ENCODE measurements at regions not wholly inside any gene's neighbourhood (a gene's known extent, or its start where the extent isn't known, plus 50 kb on each side); places are given as distances from the start of the nearest gene placed in this dataset.

GRCh38 chr18:60754413-60755009 is 381.9 kb upstream of the MC4R start:
- no peak overlapping the region for H3K27ac ChIP-seq
- DNase-seq (ENCODE audit: low read depth in 1 of 2, low spot score in 1 of 2), result no peak
- no peak for ATAC-seq
- no peak overlapping the region for H3K4me2 ChIP-seq
- no peak for FAIRE-seq
- POLR2A ChIA-PET, result no interaction called here
- CTCF ChIA-PET, result no interaction called here
- no peak overlapping the region for H3K4me3 ChIP-seq
- WGBS (ENCODE audit: missing lambda C conversion rate), result 4% methylated on average over 4 of the region's 4 CpGs
- H3K4me1 ChIP-seq, result no peaks in the 10 kb centered on the region
- TF ChIP-seq MAFK (IDR thresholded peaks at IDR 0.05; ENCODE audit: partially characterized antibody), result no peak
- no peaks in the 10 kb centered on the region for H3K9me3 ChIP-seq

GRCh38 chr18:60755134-60755533 is 382.6 kb upstream of the MC4R start:
- Histone ChIP-seq H3K4me2 (no peak overlapping the region), H3K27ac (no peak overlapping the region), H3K9me3 (no peaks in the 10 kb centered on the region), H3K4me1 (no peaks in the 10 kb centered on the region), H3K4me3 (no peak overlapping the region)
- 26% methylated on average over 5 of the region's 5 CpGs for WGBS (ENCODE audit: missing lambda C conversion rate)
- FAIRE-seq, result no peak
- POLR2A ChIA-PET, result no interaction called here
- no peak for DNase-seq (ENCODE audit: low read depth in 1 of 2, low spot score in 1 of 2)
- ATAC-seq, result no peak
- no peak for TF ChIP-seq JUN (IDR thresholded peaks at IDR 0.05)
- no peak for TF ChIP-seq ZSCAN20 (CRISPR knock-in tag; IDR thresholded peaks at IDR 0.05)
- TF ChIP-seq BCL3 (IDR thresholded peaks at IDR 0.05), result no peak
- TF ChIP-seq EHF (CRISPR knock-in tag; IDR thresholded peaks at IDR 0.05), result no peak
- TF ChIP-seq MAX (IDR thresholded peaks at IDR 0.05), result no peak
- TF ChIP-seq GATA3 (IDR thresholded peaks at IDR 0.05; ENCODE audit: borderline replicate concordance), result no peak
- no peak for TF ChIP-seq ZFP36 (IDR thresholded peaks at IDR 0.05; ENCODE audit: borderline replicate concordance, partially characterized antibody)
- no peak for TF ChIP-seq RARB (CRISPR knock-in tag; IDR thresholded peaks at IDR 0.05)
- no peak for TF ChIP-seq RCOR1 (IDR thresholded peaks at IDR 0.05; ENCODE audit: low read depth, low read length)
- no peak for TF ChIP-seq NR3C1 (IDR thresholded peaks at IDR 0.05)
- TF ChIP-seq JUNB (IDR thresholded peaks at IDR 0.05), result no peak
- CTCF ChIA-PET, result no interaction called here

- Histone ChIP-seq H3K27ac (no peak overlapping the region), H3K4me3 (no peak overlapping the region), H3K4me2 (no peak overlapping the region), H3K9me3 (no peaks in the 10 kb centered on the region), H3K4me1 (no peaks in the 10 kb centered on the region)
- no peak for ATAC-seq
- ChIA-PET POLR2A (no interaction called here), CTCF (no interaction called here)
- DNase-seq (ENCODE audit: low read depth in 1 of 2, low spot score in 1 of 2), result no peak
- no peak for TF ChIP-seq ZNF302 (CRISPR knock-in tag; IDR thresholded peaks at IDR 0.05)
- TF ChIP-seq PHF8 (IDR thresholded peaks at IDR 0.05; ENCODE audit: borderline replicate concordance, low read depth), result no peak
- TF ChIP-seq RNF2 (IDR thresholded peaks at IDR 0.05; ENCODE audit: borderline replicate concordance, low read depth), result no peak
- no peak for TF ChIP-seq PBX3 (IDR thresholded peaks at IDR 0.05)
- no peak for TF ChIP-seq FOSL2 (IDR thresholded peaks at IDR 0.05)
- no peak for TF ChIP-seq FOSL2 (CRISPR knock-in tag; IDR thresholded peaks at IDR 0.05)
- TF ChIP-seq MAZ (IDR thresholded peaks at IDR 0.05; ENCODE audit: borderline replicate concordance, low read depth, low read length), result no peak
- no peak for TF ChIP-seq KDM5A (IDR thresholded peaks at IDR 0.05)
- TF ChIP-seq, protein P1, sequence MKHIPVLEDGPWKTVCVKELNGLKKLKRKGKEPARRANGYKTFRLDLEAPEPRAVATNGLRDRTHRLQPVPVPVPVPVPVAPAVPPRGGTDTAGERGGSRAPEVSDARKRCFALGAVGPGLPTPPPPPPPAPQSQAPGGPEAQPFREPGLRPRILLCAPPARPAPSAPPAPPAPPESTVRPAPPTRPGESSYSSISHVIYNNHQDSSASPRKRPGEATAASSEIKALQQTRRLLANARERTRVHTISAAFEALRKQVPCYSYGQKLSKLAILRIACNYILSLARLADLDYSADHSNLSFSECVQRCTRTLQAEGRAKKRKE (CRISPR knock-in tag; IDR thresholded peaks at IDR 0.05; ENCODE audit: low read depth), result no peak
- no peak for TF ChIP-seq EHF (CRISPR knock-in tag; IDR thresholded peaks at IDR 0.05)
- TF ChIP-seq HEYL (CRISPR knock-in tag; IDR thresholded peaks at IDR 0.05), result no peak
- no peak for TF ChIP-seq SMC3 (IDR thresholded peaks at IDR 0.05)
- no peak for TF ChIP-seq RCOR1 (IDR thresholded peaks at IDR 0.05; ENCODE audit: low read depth, low read length)
- no peak for TF ChIP-seq HDAC2 (IDR thresholded peaks at IDR 0.05)
- no peak for TF ChIP-seq JUNB (IDR thresholded peaks at IDR 0.05)
- no peak for FAIRE-seq
- WGBS (ENCODE audit: missing lambda C conversion rate), result 0% methylated on average over 1 of the region's 1 CpG
Observed at GRCh38 chr18:60775978-60776377, 403.4 kb upstream of the MC4R start.
